ENCODE measurements at regions not wholly inside any gene's neighbourhood (a gene's known extent, or its start where the extent isn't known, plus 50 kb on each side); places are given as distances from the start of the nearest gene placed in this dataset.

DNA sequence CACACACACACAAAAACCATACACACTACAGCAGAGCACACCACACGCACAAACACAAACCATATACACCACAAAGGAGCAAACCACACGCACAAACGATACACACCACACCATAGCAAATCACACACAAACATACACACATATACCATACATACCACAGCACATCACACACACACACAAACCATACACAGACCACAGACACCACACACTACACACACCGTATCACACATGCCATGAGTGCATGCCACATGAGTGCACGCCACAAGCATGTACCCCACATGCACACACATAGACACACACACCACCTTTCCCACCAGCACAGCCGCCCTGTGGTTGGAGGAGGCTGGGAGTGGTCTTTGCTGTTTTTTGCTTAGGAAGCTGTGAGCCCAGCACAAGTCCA is 517.1 kb upstream of the MYT1L start:
- DNase-seq (ENCODE audit: low read depth) = no peak

DNA sequence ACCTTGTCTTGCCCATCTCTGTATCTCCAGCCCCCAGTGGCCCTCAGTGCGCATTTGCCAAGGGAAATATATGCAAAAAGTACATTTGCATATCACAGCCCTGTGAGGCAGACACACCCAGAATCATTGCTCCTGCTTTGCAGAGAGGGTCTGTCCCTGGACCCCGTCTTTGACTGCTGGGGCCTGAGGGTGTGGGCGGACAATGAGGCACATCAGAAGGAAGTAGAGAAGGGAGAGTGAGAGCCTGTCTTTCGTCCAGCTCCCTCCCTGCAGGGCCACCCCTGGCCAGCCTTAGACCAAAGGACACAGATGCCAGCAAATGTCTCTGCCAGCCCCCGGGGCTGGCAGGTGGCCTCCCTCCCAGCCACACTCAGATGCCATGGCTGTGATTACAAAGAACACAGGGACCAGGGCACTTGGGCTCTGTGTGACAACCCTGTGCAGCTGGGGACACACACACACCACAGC is 516.2 kb upstream of the MYT1L start:
- no peak for DNase-seq (ENCODE audit: low read depth)

DNA sequence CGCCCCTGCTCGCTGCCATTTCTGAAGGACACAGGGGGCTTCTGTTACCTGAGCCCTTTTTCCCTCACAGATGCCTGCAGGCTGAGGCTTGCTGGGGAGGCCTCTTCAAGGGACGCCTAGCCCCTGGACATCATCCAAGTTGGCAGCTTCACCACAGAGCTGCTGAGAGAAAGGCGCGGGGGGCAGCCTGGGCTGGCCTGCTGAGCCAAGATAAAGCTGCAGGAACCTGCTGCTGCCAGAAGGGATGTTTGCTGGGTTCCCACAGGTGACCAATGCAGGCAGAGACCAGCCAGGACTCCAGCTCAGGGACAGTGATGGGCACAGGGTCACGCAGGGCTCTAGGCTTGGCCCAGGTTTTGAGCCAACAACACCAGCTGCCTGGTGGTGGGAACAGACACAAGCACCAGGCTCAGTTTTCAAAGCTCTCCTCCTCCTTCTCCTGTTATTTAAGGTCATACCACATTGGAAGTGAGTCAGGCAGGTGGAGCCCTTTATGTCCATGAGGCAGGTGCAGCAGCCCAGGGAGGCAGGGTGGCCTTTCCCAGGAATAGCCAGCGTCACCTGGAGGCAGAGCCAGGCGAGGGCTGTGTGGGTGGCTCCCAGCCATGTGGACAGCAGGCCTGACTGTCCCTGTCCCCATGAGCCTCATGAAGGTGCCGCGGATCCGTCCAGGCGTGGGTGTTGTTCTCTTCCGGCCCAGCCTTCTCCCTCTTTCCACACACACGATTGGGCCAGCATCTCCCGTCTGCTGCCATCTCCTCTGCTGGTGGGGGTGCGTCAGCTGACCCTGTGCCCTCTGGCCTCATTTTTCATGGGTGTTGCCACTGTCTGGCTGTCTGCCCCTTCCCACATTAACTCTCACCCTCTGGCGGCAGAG is 515.5 kb upstream of the MYT1L start:
- DNase-seq (ENCODE audit: low read depth) = no peak

DNA sequence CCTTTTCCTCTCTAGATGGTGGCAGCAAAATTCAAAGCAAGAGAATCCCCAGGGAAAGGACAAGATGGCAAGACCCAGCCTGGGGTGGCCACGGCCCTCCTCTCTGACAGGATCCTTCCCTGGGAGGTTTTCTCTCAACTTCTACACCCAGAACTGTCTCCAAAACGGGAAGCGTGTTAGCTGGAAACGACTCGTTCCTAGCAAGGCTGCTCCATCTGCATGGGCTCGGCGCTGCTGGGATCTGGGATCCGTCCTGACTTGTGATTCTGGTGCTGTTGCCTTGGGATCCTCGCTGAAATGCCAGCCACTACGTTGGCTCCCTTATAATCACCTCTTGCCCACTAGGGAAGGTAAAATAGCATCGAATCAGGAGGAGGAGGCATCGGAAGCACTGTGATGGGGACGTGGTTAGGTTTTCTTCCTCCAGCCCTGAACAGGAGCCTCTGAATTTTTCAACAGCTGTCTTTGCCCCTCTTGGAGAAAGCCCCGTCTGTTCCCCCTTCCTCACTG is 514.8 kb upstream of the MYT1L start:
- DNase-seq (ENCODE audit: low read depth) = no peak

DNA sequence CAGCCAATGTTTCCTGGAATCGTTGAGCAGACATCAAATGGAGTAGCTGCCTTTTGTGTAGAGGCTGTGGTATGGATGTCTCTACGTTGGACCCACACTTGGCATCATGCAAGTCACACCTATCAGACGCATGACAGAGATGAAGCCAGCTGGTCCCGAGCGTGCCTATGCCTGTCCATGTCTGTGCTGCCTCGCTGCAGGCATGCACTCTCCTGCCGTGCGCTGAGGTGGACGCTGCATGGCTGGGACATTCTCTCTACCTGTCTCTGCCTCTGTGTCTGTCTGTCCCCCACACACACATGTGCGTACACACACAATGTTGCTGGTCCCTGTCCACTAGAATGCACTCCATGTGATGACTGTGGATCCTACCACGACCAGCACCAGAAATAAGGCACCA is 514.2 kb upstream of the MYT1L start:
- no peak for DNase-seq (ENCODE audit: low read depth)

DNA sequence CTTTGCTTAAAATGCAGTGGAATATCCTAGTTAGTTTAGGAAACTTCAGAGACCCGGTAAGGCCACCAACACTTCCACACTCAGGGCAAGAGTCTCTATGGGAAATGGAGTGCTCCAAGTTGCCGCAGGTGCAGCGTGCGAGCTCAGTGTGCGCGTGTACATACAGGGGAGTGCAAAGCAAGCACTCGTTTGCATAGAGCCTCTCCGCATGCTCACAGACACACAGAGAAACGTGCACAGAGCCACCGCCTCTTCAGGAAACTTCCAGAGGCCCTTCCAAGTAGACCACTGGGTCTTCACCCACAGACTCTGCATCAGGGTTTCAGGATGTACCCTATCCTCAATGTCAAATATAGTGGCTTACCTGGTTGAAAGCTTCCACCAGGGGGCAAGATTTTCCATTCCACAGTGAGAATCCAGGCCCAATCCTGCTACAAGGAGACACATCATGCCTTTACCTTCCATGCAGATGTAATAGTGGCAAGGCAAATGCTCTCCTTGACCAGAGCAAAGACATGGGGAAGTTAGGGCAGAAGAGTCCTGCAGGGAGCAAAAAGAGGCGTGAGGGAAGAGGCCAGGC is 513.0 kb upstream of the MYT1L start:
- DNase-seq (ENCODE audit: low read depth) = no peak

DNA sequence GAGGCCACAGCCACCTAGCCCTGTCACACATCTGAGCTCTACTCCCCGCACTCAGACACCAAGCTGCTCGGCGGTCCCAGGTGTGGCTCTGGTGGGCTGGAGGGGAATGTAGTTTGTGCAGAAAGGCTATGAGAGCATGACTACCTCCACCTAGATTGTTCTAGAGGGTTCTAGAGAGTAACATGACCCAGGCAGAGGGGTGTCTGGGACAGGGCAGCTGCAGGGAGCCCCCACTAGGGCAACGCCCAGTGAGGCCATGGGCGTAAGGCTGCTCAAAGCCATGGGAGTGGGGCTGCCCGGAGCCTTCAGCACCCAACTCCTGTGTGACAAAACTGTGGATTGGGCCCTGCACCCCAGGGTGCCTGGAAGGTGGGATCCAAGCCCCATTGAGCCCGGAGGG is 511.4 kb upstream of the MYT1L start:
- no peak for DNase-seq (ENCODE audit: low read depth)

DNA sequence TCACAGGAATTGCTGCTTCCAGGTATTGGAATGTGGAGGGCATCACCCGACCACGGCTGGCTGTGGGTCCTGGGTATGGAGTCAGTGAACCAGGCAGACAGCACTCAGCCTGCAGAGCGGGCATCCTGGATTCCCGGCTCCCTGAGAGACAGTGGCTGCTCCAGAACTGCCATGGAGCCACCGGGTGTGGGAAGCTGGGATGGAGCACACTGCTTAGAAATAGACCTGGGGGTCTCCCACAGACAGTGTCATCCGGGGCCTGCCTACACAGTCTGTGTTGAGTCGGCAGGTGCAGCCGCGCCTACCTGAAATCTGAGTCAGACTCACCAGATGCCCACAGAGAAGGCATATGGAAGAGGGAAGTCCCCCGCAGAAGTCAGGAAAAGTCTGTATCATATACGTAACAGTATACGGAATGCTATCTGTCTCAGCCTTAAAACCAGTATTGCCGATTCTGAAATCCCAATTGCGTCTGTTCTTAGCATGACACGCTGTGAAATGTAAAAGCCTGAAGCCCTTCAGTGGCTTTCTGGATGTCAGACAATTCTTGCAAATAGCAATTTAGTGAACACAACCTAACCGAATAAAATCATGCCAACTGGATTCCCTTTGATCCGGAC is 509.7 kb upstream of the MYT1L start:
- DNase-seq (ENCODE audit: low read depth) = no peak

DNA sequence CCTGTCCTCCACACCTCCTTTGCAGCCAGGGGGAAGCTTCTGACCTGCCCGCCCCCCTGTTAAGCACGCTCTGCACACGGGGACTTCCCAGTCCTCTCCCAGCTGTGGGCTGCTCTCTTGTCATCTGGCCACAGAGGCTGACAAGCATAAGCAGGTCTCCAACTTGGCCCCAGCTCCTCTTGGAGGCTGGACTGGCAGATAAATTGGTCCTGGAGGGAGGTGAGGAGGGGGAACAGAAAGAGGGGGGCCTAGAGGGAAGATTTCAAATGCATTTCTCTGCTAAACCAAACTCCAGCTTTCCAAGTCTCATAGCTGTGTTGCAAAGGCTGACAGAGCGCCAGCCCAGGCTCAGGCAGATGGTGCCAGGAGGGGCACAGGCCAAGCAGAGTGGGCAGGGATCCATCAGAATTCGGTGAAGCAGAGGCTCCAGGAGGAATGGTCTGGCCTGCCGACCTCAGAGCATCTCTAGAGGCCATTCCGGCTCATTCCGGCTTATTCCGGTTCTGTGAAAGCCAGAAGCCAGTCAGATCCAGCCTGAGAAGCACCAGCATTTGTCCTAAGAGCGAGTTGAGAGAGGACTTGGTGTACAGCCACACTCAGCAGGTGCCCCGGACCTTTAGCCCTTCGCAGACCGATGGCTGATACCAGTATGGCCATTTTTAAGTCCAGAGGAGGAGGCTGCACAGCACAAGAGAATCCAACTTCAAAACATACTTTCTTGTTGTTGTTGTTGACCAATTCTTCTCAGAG is 508.9 kb upstream of the MYT1L start:
- no peak for DNase-seq (ENCODE audit: low read depth)

DNA sequence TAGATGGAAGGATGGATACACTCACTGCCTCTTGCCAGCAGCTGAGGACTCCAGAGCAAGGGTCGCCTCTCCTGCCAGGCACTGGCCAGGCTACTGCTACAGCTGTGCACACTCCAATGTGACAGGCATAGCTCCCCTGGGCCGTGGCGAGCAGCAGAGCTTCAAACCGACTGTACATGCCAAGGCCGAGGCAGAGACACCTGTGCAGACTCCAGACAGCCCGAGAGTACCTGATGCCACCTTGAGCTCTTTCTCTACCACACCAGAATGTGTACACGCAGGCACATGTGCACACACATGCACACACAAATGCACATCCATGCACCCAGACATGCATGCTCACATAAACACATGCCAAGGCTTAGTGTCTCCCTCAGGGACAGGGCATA is 508.3 kb upstream of the MYT1L start:
- DNase-seq (ENCODE audit: low read depth) = no peak

DNA sequence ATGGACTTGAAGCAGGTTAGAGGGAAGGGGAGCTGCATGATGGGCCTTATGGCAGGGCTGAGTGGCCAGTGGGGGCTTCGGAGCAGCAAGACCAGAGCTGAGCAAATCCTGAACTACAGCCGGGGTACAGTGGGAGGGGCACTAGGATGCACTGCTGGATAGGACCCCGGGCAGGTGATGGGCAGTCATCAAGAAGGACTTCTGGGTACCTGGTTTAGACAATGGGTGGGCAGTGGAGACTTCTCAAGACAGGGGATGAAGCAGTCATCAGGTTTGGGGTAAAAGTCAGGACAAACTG is 507.4 kb upstream of the MYT1L start:
- no peak for DNase-seq (ENCODE audit: low read depth)

DNA sequence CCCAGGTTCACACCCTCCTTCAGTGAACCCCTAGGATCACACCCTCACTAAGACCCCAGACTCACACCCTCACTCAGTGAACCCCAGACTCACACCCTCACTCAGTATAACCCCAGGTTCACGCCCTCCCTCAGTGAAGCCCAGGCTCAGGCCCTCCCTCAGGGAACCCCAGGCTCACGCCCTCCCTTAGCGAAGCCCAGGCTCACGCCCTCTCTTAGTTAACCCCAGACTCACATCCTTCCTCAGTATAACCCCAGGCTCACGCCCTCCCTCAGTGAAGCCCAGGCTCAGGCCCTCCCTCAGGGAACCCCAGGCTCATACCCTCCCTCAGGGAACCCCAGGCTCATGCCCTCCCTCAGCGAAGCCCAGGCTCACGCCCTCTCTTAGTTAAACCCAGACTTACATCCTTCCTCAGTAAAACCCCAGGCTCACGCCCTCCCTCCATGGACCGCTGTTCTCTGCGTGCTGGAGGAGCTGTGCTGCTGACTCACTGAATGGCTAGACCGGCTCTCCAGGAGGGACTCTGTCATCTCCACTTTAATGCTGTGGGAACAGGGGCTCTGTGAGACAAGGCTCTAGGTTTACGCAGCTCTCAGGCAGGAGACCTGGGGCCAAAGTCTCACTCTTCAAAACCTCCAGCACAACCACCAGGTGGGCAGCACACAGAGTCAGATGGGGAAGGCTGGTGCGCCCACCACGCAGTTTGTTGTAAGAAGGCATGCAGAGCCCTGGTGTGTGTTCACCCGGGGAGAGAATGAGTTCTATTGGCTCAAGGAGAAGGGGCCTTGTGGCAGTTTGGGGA is 506.9 kb upstream of the MYT1L start:
- DNase-seq (ENCODE audit: low read depth) = no peak

DNA sequence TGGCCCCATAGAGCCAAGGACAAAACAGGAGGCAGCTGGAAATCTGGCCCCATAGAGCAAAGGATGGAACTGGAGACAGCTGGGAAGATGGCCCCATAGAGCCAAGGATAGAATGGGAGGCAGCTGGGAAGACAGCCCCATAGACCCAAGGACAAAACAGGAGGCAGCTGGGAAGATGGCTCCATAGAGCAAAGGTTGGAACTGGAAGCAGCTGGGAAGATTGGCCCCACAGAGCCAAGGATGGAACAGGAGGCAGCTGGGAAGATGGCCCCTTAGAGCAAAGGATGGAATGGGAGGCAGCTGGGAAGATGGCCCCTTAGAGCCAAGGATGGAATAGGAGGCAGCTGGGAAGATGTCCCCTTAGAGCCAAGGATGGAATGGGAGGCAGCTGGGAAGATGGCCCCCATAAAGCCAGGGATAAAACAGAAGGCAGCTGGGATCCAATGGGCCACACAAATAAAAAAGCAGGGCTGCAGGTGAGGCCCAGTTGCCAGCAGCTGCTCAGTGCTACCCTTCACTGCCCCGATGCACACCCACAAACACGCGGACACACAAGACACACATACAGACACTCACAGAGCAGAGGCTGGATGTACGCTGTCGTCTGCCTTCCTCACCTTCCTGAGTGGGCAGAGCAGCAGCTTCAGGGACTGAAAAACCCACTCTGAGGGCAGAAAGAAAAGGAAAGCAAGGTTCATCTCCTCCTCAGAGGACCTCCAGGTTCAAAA is 505.4 kb upstream of the MYT1L start:
- no peak for DNase-seq (ENCODE audit: low read depth)

DNA sequence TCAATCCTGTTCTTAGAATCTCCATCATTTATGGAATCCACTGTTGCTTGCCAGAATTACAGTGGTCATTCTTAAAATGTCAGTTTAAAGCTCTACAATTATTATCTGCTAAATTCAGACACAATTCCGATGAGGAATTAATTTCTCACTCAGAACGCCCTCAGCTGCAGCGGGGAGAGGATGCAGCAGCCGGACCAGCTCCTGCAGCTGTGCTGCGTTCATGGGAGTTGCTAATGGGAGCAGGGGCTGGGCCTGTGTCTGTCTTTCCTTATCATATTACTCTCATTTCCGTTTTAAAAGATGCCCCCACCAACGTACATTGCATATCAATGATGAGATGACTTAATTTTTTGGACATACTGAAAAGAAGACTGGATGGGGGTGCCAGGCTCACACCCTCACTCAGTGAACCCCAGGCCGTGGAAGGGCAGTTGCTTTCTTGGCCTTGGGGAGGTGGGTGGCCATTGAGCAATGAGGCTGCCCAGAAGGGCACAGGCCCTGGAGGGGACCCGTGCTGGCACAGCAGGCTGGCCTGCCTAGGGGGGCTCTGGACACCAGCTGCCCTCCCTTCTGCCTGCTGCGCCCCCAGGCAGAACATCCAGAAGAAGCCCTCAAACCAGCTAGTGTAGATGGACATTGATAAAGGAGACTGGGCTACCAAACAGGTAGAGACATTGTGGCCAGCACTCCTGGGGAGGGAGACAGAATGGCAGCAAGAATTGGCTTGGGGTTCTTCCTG is 503.6 kb upstream of the MYT1L start:
- no peak for DNase-seq (ENCODE audit: low read depth)

DNA sequence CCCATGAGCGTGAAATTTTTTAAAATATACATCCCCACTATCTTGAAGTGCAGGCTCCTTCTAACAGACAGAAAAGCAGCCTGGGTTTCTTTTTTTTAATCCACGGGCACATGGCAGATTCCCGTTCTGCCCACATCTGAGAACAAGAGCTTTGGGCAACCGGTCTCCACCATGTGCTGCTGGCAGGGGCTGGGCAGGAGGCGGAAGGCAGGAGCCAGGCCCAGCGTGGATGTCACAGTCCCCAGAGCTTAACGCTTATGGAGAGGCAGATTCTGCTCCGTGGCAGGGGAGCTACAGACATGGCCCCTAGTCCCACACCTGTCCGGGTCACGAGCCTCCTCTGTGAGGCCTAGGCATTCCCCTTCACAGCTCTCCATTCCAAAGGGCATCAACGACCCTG is 503.0 kb upstream of the MYT1L start:
- DNase-seq (ENCODE audit: low read depth) = no peak

DNA sequence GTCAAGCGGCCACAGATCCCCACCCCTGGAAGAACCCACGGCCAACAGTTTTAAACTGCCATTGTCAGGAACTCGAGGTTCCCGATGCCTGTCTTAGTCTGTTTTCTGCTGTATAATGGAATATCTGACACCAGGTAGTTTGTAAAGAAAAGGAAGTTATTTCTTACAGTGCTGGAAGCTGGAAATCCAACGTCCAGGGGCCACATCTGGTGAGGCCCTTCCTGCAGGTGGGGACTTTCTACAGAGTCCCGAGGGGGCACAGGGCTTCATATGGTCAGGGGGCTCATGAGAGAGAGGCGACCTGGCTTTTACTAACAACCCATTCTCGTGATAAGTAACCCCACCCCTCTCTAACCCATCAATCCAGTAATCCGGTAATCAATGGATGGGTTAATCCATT is 501.6 kb upstream of the MYT1L start:
- DNase-seq (ENCODE audit: low read depth) = no peak

DNA sequence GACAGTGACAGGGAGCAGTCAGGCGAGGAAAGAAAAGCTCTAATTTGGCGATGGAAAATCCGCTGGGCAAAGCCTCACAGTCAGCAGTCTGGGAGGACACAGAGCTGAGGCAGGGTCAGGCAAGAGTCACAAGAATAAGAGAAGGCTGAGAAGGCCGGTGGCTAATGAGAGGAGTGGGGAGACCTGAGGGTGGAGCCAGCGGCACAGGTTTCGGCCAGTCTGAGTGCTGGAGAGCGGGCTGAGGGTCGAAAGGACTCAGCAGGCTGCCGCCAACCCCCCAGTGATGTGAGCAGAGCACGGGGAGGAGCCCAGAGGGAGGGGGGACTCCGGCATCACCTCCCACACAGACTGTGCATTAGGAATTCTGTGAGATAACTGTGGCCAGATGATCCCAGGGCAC is 500.6 kb upstream of the MYT1L start:
- DNase-seq (ENCODE audit: low read depth) = no peak

DNA sequence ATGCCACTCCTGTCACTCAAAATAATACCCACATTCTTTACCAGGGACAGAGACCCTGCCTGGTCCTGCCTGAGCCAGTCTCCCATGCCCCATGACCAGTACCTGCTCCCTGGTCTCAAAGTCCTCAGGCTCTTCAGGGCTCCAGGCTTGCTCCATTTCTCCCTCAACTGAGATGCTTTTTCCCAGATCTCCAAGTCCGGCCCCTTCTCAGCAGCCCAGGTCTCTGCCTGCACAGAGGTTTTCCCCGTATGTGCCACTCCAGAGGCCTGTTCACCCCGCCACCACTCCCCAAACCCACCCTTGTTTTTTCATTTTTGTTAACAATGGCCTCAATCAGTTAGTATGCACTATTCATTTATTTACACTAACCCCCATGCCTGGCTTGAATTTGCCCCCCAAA is 499.5 kb upstream of the MYT1L start:
- no peak for DNase-seq (ENCODE audit: low read depth)

DNA sequence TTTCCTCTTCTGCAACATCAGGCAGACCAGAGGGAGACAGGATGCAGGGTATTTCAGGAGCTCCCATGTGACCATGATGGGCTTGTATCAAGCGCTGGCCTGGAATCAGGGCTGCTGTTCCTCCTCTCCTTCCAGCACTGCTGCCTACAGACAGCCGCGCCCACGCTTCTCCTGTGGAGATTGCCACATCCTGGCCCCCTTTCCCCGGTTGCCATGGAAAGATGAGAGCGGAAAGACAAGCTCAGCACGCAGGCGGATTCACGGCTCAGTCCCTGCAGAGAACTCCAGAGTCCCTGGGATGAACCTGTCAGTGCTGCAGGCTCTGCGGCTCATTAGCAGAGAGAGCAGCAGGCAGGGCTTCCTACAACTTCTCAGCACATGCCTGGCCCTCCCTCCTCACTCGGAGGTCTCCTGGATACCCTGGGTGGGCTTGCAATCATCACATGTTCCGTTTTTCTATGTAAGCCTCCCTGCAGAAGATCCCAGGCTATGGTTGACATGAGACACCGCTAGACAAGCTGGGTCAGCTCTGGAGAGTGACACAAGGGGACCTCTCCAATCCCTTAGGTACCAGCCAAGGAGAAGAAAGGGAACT is 497.8 kb upstream of the MYT1L start:
- DNase-seq (ENCODE audit: low read depth) = no peak

DNA sequence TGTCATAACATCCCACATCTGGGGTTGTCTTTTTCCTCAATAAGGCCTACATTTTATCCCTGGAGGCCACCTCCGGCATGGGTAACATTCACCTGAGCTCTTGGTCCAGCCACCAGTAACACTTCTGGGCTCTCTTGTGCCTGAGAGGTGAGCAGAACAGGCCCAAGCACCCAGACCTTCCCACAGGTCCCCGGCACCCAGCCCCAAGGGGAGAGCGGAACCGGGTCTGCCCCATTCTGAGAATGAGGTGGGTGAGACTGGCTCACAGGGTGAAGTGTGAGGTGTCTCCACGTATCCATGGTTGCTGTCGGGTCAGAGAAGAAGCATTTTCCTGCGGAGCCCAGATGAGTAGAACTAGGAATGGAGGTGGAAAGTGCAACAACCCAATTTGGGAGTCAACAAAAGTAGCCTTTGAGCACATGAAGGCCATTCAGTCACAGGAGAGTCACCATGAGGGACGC is 496.7 kb upstream of the MYT1L start:
- no peak for DNase-seq (ENCODE audit: low read depth)

Data from non-pigmented ciliary epithelial cell (primary cell).